ENCODE measurements at regions not wholly inside any gene's neighbourhood (a gene's known extent, or its start where the extent isn't known, plus 50 kb on each side); places are given as distances from the start of the nearest gene placed in this dataset.
A peak's percentile ranks its signal among the peaks of the same experiment; 100 is the strongest.

DNA sequence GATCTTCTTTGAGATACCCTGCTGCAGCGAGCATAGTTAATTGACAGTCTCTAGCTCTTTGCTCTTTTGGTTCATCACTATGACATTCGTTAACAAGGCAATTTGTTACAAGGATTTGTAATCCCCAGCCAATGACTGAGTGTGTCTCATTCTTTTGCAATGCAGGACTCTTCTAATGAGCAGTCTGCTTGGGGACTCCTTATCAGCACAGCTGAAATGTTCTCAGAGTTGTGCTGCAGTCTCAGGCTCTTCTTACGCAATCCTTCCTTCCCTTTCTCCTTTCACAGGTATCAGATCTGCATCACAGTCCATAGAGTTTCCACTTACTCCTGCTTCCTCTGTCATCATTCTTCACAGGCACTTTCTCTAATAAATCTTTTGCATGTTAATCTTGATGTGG lies 161.2 kb upstream of the OGFRL1 start:
- no peaks in the 10 kb centered on the region for H3K27me3 Mint-ChIP-seq (ENCODE audit: insufficient read depth)
- Histone ChIP-seq H3K4me1 (ENCODE audit: control insufficient read depth, insufficient read depth, low read length) (no peaks in the 10 kb centered on the region), H3K9ac (ENCODE audit: extremely low read depth, low read length, poor library complexity, severe bottlenecking) (no peak overlapping the region), H3K27ac (ENCODE audit: low read depth, low read length) (no peak overlapping the region), H3K36me3 (ENCODE audit: control insufficient read depth, insufficient read depth, low read length) (no peaks in the 10 kb centered on the region), H3K4me3 (ENCODE audit: low read length) (no peak overlapping the region), H3K9me3 (ENCODE audit: control insufficient read depth, low read length) (no peaks in the 10 kb centered on the region), H3K27me3 (ENCODE audit: control insufficient read depth, insufficient read depth, low read length, poor library complexity, severe bottlenecking) (no peaks in the 10 kb centered on the region)
- DNase-seq: no peak
- TF ChIP-seq, protein P1, sequence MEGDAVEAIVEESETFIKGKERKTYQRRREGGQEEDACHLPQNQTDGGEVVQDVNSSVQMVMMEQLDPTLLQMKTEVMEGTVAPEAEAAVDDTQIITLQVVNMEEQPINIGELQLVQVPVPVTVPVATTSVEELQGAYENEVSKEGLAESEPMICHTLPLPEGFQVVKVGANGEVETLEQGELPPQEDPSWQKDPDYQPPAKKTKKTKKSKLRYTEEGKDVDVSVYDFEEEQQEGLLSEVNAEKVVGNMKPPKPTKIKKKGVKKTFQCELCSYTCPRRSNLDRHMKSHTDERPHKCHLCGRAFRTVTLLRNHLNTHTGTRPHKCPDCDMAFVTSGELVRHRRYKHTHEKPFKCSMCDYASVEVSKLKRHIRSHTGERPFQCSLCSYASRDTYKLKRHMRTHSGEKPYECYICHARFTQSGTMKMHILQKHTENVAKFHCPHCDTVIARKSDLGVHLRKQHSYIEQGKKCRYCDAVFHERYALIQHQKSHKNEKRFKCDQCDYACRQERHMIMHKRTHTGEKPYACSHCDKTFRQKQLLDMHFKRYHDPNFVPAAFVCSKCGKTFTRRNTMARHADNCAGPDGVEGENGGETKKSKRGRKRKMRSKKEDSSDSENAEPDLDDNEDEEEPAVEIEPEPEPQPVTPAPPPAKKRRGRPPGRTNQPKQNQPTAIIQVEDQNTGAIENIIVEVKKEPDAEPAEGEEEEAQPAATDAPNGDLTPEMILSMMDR (conservative IDR thresholded peaks at IDR 0.05): no peak
- H3K4me1 Mint-ChIP-seq: peaks cover 5% of the 10 kb centered on the region
- WGBS, 2 experiments (ENCODE audit: insufficient coverage in 1 of 2, insufficient read length in 1 of 2): 92 to 94% methylated on average over 3 of the region's 3 CpGs
- H3K36me3 Mint-ChIP-seq (ENCODE audit: low read depth): no peaks in the 10 kb centered on the region
- no peak overlapping the region for H3K27ac Mint-ChIP-seq
- no peak overlapping the region for H3K4me3 Mint-ChIP-seq
- H3K9me3 Mint-ChIP-seq: peaks cover 1% of the 10 kb centered on the region

DNA sequence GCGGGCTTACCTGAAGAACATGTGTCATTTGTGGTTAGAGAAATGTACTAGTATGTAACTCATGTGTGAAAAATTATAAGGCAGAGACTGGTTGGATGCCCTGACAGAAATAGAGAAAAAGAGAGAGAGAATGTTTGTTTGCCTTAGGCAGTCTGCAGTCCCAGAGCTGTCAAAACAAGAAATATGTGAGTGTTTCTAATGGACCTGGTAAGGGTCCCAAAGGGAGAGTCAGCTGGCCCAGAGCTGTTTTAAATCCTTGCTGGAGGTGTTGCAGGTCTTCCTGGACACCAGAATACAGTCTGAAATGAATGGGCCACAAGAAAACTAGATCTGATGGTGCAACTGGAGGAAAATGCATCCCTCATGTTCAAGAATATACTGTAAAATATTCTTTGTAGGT lies 158.3 kb upstream of the OGFRL1 start:
- Mint-ChIP-seq H3K4me1 (peaks cover 6% of the 10 kb centered on the region), H3K27me3 (ENCODE audit: insufficient read depth) (no peaks in the 10 kb centered on the region), H3K36me3 (ENCODE audit: low read depth) (no peaks in the 10 kb centered on the region), H3K9me3 (no peaks in the 10 kb centered on the region), H3K27ac (no peak overlapping the region), H3K4me3 (no peak overlapping the region)
- WGBS, 2 experiments (ENCODE audit: insufficient coverage in 1 of 2, insufficient read length in 1 of 2): 96% methylated on average over 1 of the region's 1 CpG; no CpG with 5 or more reads in 1 of the 2 experiments
- Histone ChIP-seq H3K27me3 (ENCODE audit: control insufficient read depth, insufficient read depth, low read length, poor library complexity, severe bottlenecking) (no peaks in the 10 kb centered on the region), H3K36me3 (ENCODE audit: control insufficient read depth, insufficient read depth, low read length) (no peaks in the 10 kb centered on the region), H3K9ac (ENCODE audit: extremely low read depth, low read length, poor library complexity, severe bottlenecking) (no peak overlapping the region), H3K9me3 (ENCODE audit: control insufficient read depth, low read length) (no peaks in the 10 kb centered on the region), H3K4me1 (ENCODE audit: control insufficient read depth, insufficient read depth, low read length) (no peaks in the 10 kb centered on the region), H3K4me3 (ENCODE audit: low read length) (no peak overlapping the region), H3K27ac (ENCODE audit: low read depth, low read length) (no peak overlapping the region)
- no peak for DNase-seq
- TF ChIP-seq, protein P1 (conservative IDR thresholded peaks at IDR 0.05): no peak

DNA sequence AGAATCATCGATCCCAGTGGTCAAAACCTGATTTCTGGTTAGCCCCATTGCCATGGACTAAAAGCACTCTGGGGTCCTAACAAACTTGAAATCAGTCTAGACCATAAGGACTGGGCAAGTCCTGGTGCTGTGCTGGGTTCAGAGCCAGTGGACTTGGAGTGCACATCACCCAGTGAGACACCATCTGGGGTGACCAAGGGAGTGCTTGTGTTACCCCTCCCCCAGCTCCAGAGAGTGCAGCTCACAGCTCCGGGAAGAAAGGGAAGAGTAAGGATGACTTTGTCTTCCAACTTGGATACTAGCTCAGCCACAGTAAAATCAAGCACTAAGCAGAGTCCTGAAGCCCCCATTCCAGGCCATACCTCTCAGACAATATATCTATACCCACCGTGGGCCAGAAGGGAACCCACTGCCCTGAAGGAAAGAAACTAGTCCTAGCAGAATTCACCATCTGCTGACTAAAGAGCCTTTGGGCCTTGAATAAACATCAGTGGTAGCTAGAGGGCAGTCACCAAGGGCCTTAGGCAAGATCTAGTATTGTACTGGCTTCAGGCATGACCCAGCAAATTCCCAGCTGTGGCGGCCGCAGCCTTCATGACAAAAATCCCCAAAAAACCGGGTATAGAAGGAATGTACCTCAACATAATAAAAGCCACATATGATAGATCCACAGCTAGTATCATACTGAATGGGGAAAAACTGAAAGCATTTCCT lies 153.5 kb upstream of the OGFRL1 start:
- no peaks in the 10 kb centered on the region for H3K9me3 Mint-ChIP-seq
- TF ChIP-seq, protein P1 (conservative IDR thresholded peaks at IDR 0.05): peak; percentile 52
- peak; percentile 53 for DNase-seq
- no peak overlapping the region for H3K27ac ChIP-seq (ENCODE audit: low read depth, low read length)
- no peak overlapping the region for H3K4me3 Mint-ChIP-seq
- WGBS, 2 experiments (ENCODE audit: insufficient coverage in 1 of 2, insufficient read length in 1 of 2): 85 to 88% methylated on average over 1 to 5 of the region's 6 CpGs
- no peaks in the 10 kb centered on the region for H3K27me3 ChIP-seq (ENCODE audit: control insufficient read depth, insufficient read depth, low read length, poor library complexity, severe bottlenecking)
- no peaks in the 10 kb centered on the region for H3K27me3 Mint-ChIP-seq (ENCODE audit: insufficient read depth)
- peaks cover 1% of the 10 kb centered on the region for H3K4me1 Mint-ChIP-seq
- H3K27ac Mint-ChIP-seq: no peak overlapping the region
- no peak overlapping the region for H3K9ac ChIP-seq (ENCODE audit: extremely low read depth, low read length, poor library complexity, severe bottlenecking)
- no peaks in the 10 kb centered on the region for H3K36me3 ChIP-seq (ENCODE audit: control insufficient read depth, insufficient read depth, low read length)
- no peaks in the 10 kb centered on the region for H3K4me1 ChIP-seq (ENCODE audit: control insufficient read depth, insufficient read depth, low read length)
- no peaks in the 10 kb centered on the region for H3K9me3 ChIP-seq (ENCODE audit: control insufficient read depth, low read length)
- no peak overlapping the region for H3K4me3 ChIP-seq (ENCODE audit: low read length)
- H3K36me3 Mint-ChIP-seq (ENCODE audit: low read depth): no peaks in the 10 kb centered on the region

Measured in endodermal cell (in vitro differentiated cells).